ENCODE measurements at regions not wholly inside any gene's neighbourhood (a gene's known extent, or its start where the extent isn't known, plus 50 kb on each side); places are given as distances from the start of the nearest gene placed in this dataset.

GRCh38 chr2:7950035-7950612 lies 731.7 kb upstream of the ID2 start:
- Mint-ChIP-seq H3K4me3 (no peak overlapping the region), H3K4me1 (ENCODE audit: low read depth) (no peaks in the 10 kb centered on the region), H3K9me3 (no peaks in the 10 kb centered on the region), H3K36me3 (ENCODE audit: low read depth) (no peaks in the 10 kb centered on the region), H3K27me3 (ENCODE audit: insufficient read depth) (peaks cover 25% of the 10 kb centered on the region), H3K27ac (no peak overlapping the region)
- no peak for TF ChIP-seq CTCF (IDR thresholded peaks at IDR 0.05)
- no peak for DNase-seq

- H3K9me3 Mint-ChIP-seq: no peaks in the 10 kb centered on the region
- peaks cover 20% of the 10 kb centered on the region for H3K27me3 Mint-ChIP-seq (ENCODE audit: insufficient read depth)
- no peak for DNase-seq
- no peak overlapping the region for H3K4me3 Mint-ChIP-seq
- TF ChIP-seq CTCF (IDR thresholded peaks at IDR 0.05): no peak
- H3K27ac Mint-ChIP-seq: no peak overlapping the region
- no peaks in the 10 kb centered on the region for H3K36me3 Mint-ChIP-seq (ENCODE audit: low read depth)
- H3K4me1 Mint-ChIP-seq (ENCODE audit: low read depth): no peaks in the 10 kb centered on the region
These were observed 730.9 kb upstream of the ID2 start for GRCh38 chr2:7951001-7951400.

- TF ChIP-seq CTCF (IDR thresholded peaks at IDR 0.05): no peak
- no peaks in the 10 kb centered on the region for H3K36me3 Mint-ChIP-seq (ENCODE audit: low read depth)
- H3K27ac Mint-ChIP-seq: no peak overlapping the region
- no peaks in the 10 kb centered on the region for H3K4me1 Mint-ChIP-seq (ENCODE audit: low read depth)
- no peak overlapping the region for H3K4me3 Mint-ChIP-seq
- H3K9me3 Mint-ChIP-seq: no peaks in the 10 kb centered on the region
- peaks cover 20% of the 10 kb centered on the region for H3K27me3 Mint-ChIP-seq (ENCODE audit: insufficient read depth)
- DNase-seq: no peak
These were observed 730.4 kb upstream of the ID2 start for GRCh38 chr2:7951490-7951889.

- Mint-ChIP-seq H3K27ac (no peak overlapping the region), H3K9me3 (no peaks in the 10 kb centered on the region), H3K4me1 (ENCODE audit: low read depth) (no peaks in the 10 kb centered on the region), H3K36me3 (ENCODE audit: low read depth) (no peaks in the 10 kb centered on the region), H3K27me3 (ENCODE audit: insufficient read depth) (peaks cover 20% of the 10 kb centered on the region), H3K4me3 (no peak overlapping the region)
- TF ChIP-seq CTCF (IDR thresholded peaks at IDR 0.05): no peak
- no peak for DNase-seq
These were observed 729.7 kb upstream of the ID2 start for GRCh38 chr2:7952046-7952745.

GRCh38 chr2:7953195-7953594 lies 728.7 kb upstream of the ID2 start:
- Mint-ChIP-seq H3K9me3 (no peaks in the 10 kb centered on the region), H3K36me3 (ENCODE audit: low read depth) (no peaks in the 10 kb centered on the region), H3K27me3 (ENCODE audit: insufficient read depth) (peaks cover 18% of the 10 kb centered on the region), H3K4me3 (no peak overlapping the region), H3K27ac (no peak overlapping the region), H3K4me1 (ENCODE audit: low read depth) (no peaks in the 10 kb centered on the region)
- TF ChIP-seq CTCF (IDR thresholded peaks at IDR 0.05): no peak
- no peak for DNase-seq

Data from HFFc6 (cell line).